T-cell (primary cell): ENCODE measurements at regions not wholly inside any gene's neighbourhood (a gene's known extent, or its start where the extent isn't known, plus 50 kb on each side); places are given as distances from the start of the nearest gene placed in this dataset.
"Not testable (repeated sequence)": the region's sequence is repeated elsewhere in the genome, so short reads cannot be mapped to it uniquely, and the experiment has no call there.

Source experiments
- ATAC-seq, 4 experiments: fragments of 200-7000 bp in 3 of 4; fragments of 150-1000 bp in 1 of 4; cut with Tn5 transposase; replicated peaks in 1 of 4; 1 replicate in 3 of 4; 2 replicates in 1 of 4; pipeline ENCODE4 v1.10.0; 2021; ENCODE audit warnings: moderate library complexity in 3 of 4, mild to moderate bottlenecking in 2 of 4, moderate number of reproducible peaks in 1 of 4
- CTCF ChIA-PET, 2 donors: fragments of 300-600 bp; sonication (Branson Sonifier 250); formaldehyde crosslinking; loops; one replicate each; lab custom pipeline; 2022; ENCODE audit warnings: antibody characterized with exemption in 2 of 2; lab: Charles Lee
- POLR2A ChIA-PET, 2 donors: fragments of 300-600 bp; sonication (Branson Sonifier 250); formaldehyde crosslinking; loops; one replicate each; lab custom pipeline; 2022; ENCODE audit warnings: antibody characterized with exemption in 2 of 2; lab: Charles Lee
- DNase-seq, 35 experiments: peaks; one replicate each; pipeline versions ENCODE4 v3.0.0 to v3.0.0-alpha.2; 2013 to 2023
- H3K27ac ChIP-seq: one replicate; pipeline ENCODE4 v1.5.1; 2013; ENCODE audit warnings: low read length
- H3K27me3 ChIP-seq, 2 experiments: replicated peaks in 1 of 2; 1 replicate in 1 of 2; 2 replicates in 1 of 2; pipeline versions ENCODE4 v1.6.1 to v1.7.0; 2013; ENCODE audit warnings: low read length in 1 of 2, mixed read lengths in 1 of 2; ENCODE audit not compliant: control insufficient read depth in 2 of 2, insufficient read depth in 2 of 2; ENCODE audit errors: extremely low read depth in 1 of 2
- H3K36me3 ChIP-seq, 2 donors: 1 replicate in 1 of 2; 2 replicates in 1 of 2; pipeline versions ENCODE4 v1.6.1 to v1.7.0; 2013; ENCODE audit warnings: low read length in 1 of 2; ENCODE audit not compliant: control insufficient read depth in 2 of 2, insufficient read depth in 1 of 2; ENCODE audit errors: extremely low read depth in 1 of 2
- H3K4me1 ChIP-seq, 2 experiments: 1 replicate in 1 of 2; 2 replicates in 1 of 2; pipeline versions ENCODE4 v1.6.1 to v1.7.0; 2013; ENCODE audit warnings: low read length in 2 of 2, mixed read lengths in 1 of 2; ENCODE audit not compliant: insufficient read depth in 2 of 2, control insufficient read depth in 1 of 2; ENCODE audit errors: extremely low read depth in 1 of 2
- H3K4me3 ChIP-seq, 2 donors: 1 replicate in 1 of 2; 2 replicates in 1 of 2; pipeline versions ENCODE4 v1.5.1 to v1.7.0; 2013; ENCODE audit warnings: mild to moderate bottlenecking in 2 of 2, low read length in 1 of 2, moderate library complexity in 1 of 2; ENCODE audit not compliant: control insufficient read depth in 1 of 2; ENCODE audit errors: extremely low read depth in 1 of 2
- H3K9me3 ChIP-seq: 2 replicates; pipeline ENCODE4 v1.7.0; 2013
- H3K27ac Mint-ChIP-seq, 2 donors: one replicate each; pipeline ENCODE4 v1.8.0; 2020 to 2021; ENCODE audit warnings: mild to moderate bottlenecking in 2 of 2, mixed read lengths in 2 of 2
- H3K27me3 Mint-ChIP-seq, 2 donors: one replicate each; pipeline ENCODE4 v1.8.0; 2021 to 2022; ENCODE audit warnings: mixed read lengths in 2 of 2
- H3K36me3 Mint-ChIP-seq: one replicate; pipeline ENCODE4 v1.8.0; 2021; ENCODE audit warnings: mixed read lengths
- H3K4me1 Mint-ChIP-seq, 3 donors: one replicate each; pipeline ENCODE4 v1.8.0; 2020 to 2022; ENCODE audit warnings: mixed read lengths in 3 of 3, mild to moderate bottlenecking in 1 of 3
- H3K4me3 Mint-ChIP-seq, 3 donors: one replicate each; pipeline ENCODE4 v1.8.0; 2020 to 2022; ENCODE audit warnings: mild to moderate bottlenecking in 3 of 3, mixed read lengths in 3 of 3, moderate library complexity in 3 of 3
- H3K9me3 Mint-ChIP-seq, 3 donors: one replicate each; pipeline ENCODE4 v1.8.0; 2020 to 2022; ENCODE audit warnings: mixed read lengths in 3 of 3
- WGBS: methylation state at CpG from one replicate; pipeline ENCODE4 v1.1.5; 2013; ENCODE audit warnings: missing lambda C conversion rate; ENCODE audit not compliant: insufficient coverage; 5-methylcytosine and 5-hydroxymethylcytosine counted together

- POLR2A ChIA-PET, H3K9me3 Mint-ChIP-seq, H3K27me3 Mint-ChIP-seq, H3K9me3 ChIP-seq, H3K36me3 ChIP-seq, H3K4me3 Mint-ChIP-seq, ATAC-seq, H3K27ac ChIP-seq, CTCF ChIA-PET, H3K4me1 ChIP-seq, DNase-seq, H3K36me3 Mint-ChIP-seq, H3K27ac Mint-ChIP-seq, H3K27me3 ChIP-seq, H3K4me3 ChIP-seq: not testable (repeated sequence)
- H3K4me1 Mint-ChIP-seq: peaks cover 0 to 20% (median 0%) of the 10 kb centered on the region in 3 donors
- WGBS: no CpG with 5 or more reads among the region's 4 CpGs
Measured at GRCh38 chr2:87452193-87452592, 295.7 kb upstream of the PLGLB2 start.

- H3K4me3 ChIP-seq, H3K36me3 Mint-ChIP-seq, H3K27me3 ChIP-seq, H3K27ac ChIP-seq, DNase-seq, H3K9me3 ChIP-seq, H3K4me3 Mint-ChIP-seq, H3K9me3 Mint-ChIP-seq, CTCF ChIA-PET, ATAC-seq, H3K36me3 ChIP-seq, H3K4me1 ChIP-seq, POLR2A ChIA-PET, H3K27me3 Mint-ChIP-seq: not testable (repeated sequence)
- Mint-ChIP-seq H3K27ac (peak overlapping the region in 1 of 2 donors; percentile 67), H3K4me1 (peaks cover 0 to 20% (median 0%) of the 10 kb centered on the region in 3 donors)
- 100% methylated on average over 1 of the region's 1 CpG for WGBS
Measured at GRCh38 chr2:87452861-87453260, 295.0 kb upstream of the PLGLB2 start.

GRCh38 chr2:87453965-87454364 lies 293.9 kb upstream of the PLGLB2 start:
- H3K4me3 Mint-ChIP-seq, CTCF ChIA-PET: not testable (repeated sequence)

DNA sequence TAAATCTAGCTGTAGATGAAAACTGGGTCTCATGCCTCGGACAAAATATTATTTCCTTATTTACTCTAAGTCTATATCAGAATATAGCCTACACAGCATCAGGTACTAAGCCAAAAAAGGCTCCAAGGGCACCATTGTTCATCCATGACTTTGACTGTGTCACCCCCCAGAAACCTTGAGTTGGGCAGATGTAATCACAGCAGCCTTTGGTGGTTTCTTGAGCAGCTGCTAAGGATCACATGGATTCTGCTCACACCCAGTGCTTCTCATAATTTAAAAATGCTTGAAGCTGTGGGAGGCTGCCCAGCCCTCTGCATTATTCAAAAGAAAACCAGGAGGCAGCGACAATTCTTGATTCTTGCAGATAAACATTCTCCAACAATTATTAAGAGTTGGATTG lies 293.5 kb upstream of the PLGLB2 start:
- H3K27me3 ChIP-seq, H3K36me3 Mint-ChIP-seq, H3K27me3 Mint-ChIP-seq, H3K9me3 ChIP-seq, CTCF ChIA-PET, POLR2A ChIA-PET, H3K9me3 Mint-ChIP-seq, H3K27ac ChIP-seq, H3K4me3 Mint-ChIP-seq, H3K4me3 ChIP-seq, ATAC-seq, H3K36me3 ChIP-seq, DNase-seq: not testable (repeated sequence)
- Mint-ChIP-seq H3K27ac (peak overlapping the region in 1 of 2 donors; percentile 57), H3K4me1 (peaks cover 0 to 30% (median 0%) of the 10 kb centered on the region in 3 donors)
- WGBS: no CpG with 5 or more reads among the region's 2 CpGs
- H3K4me1 ChIP-seq: peaks cover 0 to 14% of the 10 kb centered on the region in 2 experiments

More at GRCh38 chr2:87453965-87454364, 293.9 kb upstream of the PLGLB2 start:
- Mint-ChIP-seq H3K27ac (peak overlapping the region in 1 of 2 donors; percentile 57), H3K4me1 (peaks cover 0 to 27% (median 0%) of the 10 kb centered on the region in 3 donors)
- ATAC-seq, H3K27me3 ChIP-seq, POLR2A ChIA-PET, H3K27ac ChIP-seq, H3K36me3 Mint-ChIP-seq, H3K36me3 ChIP-seq, H3K9me3 ChIP-seq, H3K9me3 Mint-ChIP-seq, H3K4me3 ChIP-seq, DNase-seq, H3K27me3 Mint-ChIP-seq: not testable (repeated sequence)
- H3K4me1 ChIP-seq: peaks cover 0 to 13% of the 10 kb centered on the region in 2 experiments
- no CpG with 5 or more reads among the region's 1 CpG for WGBS

- H3K27me3 ChIP-seq, POLR2A ChIA-PET, DNase-seq, CTCF ChIA-PET, H3K36me3 ChIP-seq, H3K36me3 Mint-ChIP-seq, H3K9me3 Mint-ChIP-seq, H3K27me3 Mint-ChIP-seq, H3K9me3 ChIP-seq: not testable (repeated sequence)
- Histone ChIP-seq H3K4me1 (peaks cover 0 to 15% of the 10 kb centered on the region in 2 experiments), H3K4me3 (peak overlapping the region in 1 of 2 donors; percentile 43), H3K27ac (peak overlapping the region; percentile 23)
- peaks cover 0 to 31% (median 0%) of the 10 kb centered on the region in 3 donors for H3K4me1 Mint-ChIP-seq
- peak overlapping the region in 2 of 3 donors; percentile 45 to 72 for H3K4me3 Mint-ChIP-seq
- no CpG with 5 or more reads among the region's 13 CpGs for WGBS
- peak overlapping the region in 1 of 2 donors; percentile 59 for H3K27ac Mint-ChIP-seq
- ATAC-seq: peak; percentile 51 to 70 (median 60)
Measured at GRCh38 chr2:87455209-87455853, 292.6 kb upstream of the PLGLB2 start.

GRCh38 chr2:87455854-87456249 lies 292.0 kb upstream of the PLGLB2 start:
- H3K27me3 Mint-ChIP-seq, H3K27me3 ChIP-seq, H3K9me3 ChIP-seq, CTCF ChIA-PET, H3K9me3 Mint-ChIP-seq, POLR2A ChIA-PET, H3K36me3 ChIP-seq, H3K27ac Mint-ChIP-seq, H3K36me3 Mint-ChIP-seq: not testable (repeated sequence)
- H3K4me3 Mint-ChIP-seq: peak overlapping the region in 2 of 3 donors; percentile 53 to 72
- peak overlapping the region in 1 of 2 donors; percentile 43 for H3K4me3 ChIP-seq
- no CpG with 5 or more reads among the region's 9 CpGs for WGBS
- H3K4me1 ChIP-seq: peaks cover 0 to 15% of the 10 kb centered on the region in 2 experiments
- ATAC-seq: peak; percentile 38 to 60 (median 56)
- H3K4me1 Mint-ChIP-seq: peaks cover 0 to 31% (median 0%) of the 10 kb centered on the region in 3 donors
- peak in 5 of 35 experiments; percentile 12 to 29 (median 24) for DNase-seq
- peak overlapping the region; percentile 23 for H3K27ac ChIP-seq
